ENCODE measurements at regions not wholly inside any gene's neighbourhood (a gene's known extent, or its start where the extent isn't known, plus 50 kb on each side); places are given as distances from the start of the nearest gene placed in this dataset.

- DNase-seq (ENCODE audit: low spot score), result no peak
Observed at GRCh38 chr20:40449144-40449690, 239.8 kb downstream of the MAFB start.

- DNase-seq (ENCODE audit: low spot score), result no peak
Observed at GRCh38 chr20:40446888-40447287, 242.1 kb downstream of the MAFB start.

- no peak for DNase-seq (ENCODE audit: low spot score)
Observed at GRCh38 chr20:40444516-40444915, 244.5 kb downstream of the MAFB start.

- DNase-seq (ENCODE audit: low spot score), result no peak
Observed at GRCh38 chr20:40443753-40444152, 245.3 kb downstream of the MAFB start.

- DNase-seq (ENCODE audit: low spot score), result peak; percentile 10
Observed at GRCh38 chr20:40442181-40442963, 246.7 kb downstream of the MAFB start.

- DNase-seq (ENCODE audit: low spot score), result no peak
Observed at GRCh38 chr20:40441771-40442170, 247.3 kb downstream of the MAFB start.

- DNase-seq (ENCODE audit: low spot score), result no peak
Observed at GRCh38 chr20:40438161-40438830, 250.7 kb downstream of the MAFB start.

GRCh38 chr20:40436011-40436410 lies 253.0 kb downstream of the MAFB start:
- no peak for DNase-seq (ENCODE audit: low spot score)

GRCh38 chr20:40435146-40435895 lies 253.7 kb downstream of the MAFB start:
- no peak for DNase-seq (ENCODE audit: low spot score)

GRCh38 chr20:40434122-40434521 lies 254.9 kb downstream of the MAFB start:
- no peak for DNase-seq (ENCODE audit: low spot score)

GRCh38 chr20:40433341-40433861 lies 255.6 kb downstream of the MAFB start:
- DNase-seq (ENCODE audit: low spot score), result no peak

GRCh38 chr20:40431611-40432010 lies 257.4 kb downstream of the MAFB start:
- DNase-seq (ENCODE audit: low spot score), result peak; percentile 57

GRCh38 chr20:40431112-40431511 lies 257.9 kb downstream of the MAFB start:
- DNase-seq (ENCODE audit: low spot score), result no peak

- DNase-seq (ENCODE audit: low spot score), result no peak
Observed at GRCh38 chr20:40427026-40427425, 262.0 kb downstream of the MAFB start.

GRCh38 chr20:40424695-40425094 lies 264.3 kb downstream of the MAFB start:
- DNase-seq (ENCODE audit: low spot score), result no peak

GRCh38 chr20:40422656-40423055 lies 266.4 kb downstream of the MAFB start:
- DNase-seq (ENCODE audit: low spot score), result no peak

GRCh38 chr20:40416274-40416673 lies 272.8 kb downstream of the MAFB start:
- DNase-seq (ENCODE audit: low spot score), result no peak

- no peak for DNase-seq (ENCODE audit: low spot score)
Observed at GRCh38 chr20:40414843-40415615, 274.0 kb downstream of the MAFB start.

- DNase-seq (ENCODE audit: low spot score), result no peak
Observed at GRCh38 chr20:40410028-40410427, 279.0 kb downstream of the MAFB start.

GRCh38 chr20:40397467-40397866 lies 291.6 kb downstream of the MAFB start:
- no peak for DNase-seq (ENCODE audit: low spot score)
